ENCODE measurements at regions not wholly inside any gene's neighbourhood (a gene's known extent, or its start where the extent isn't known, plus 50 kb on each side); places are given as distances from the start of the nearest gene placed in this dataset.

DNA sequence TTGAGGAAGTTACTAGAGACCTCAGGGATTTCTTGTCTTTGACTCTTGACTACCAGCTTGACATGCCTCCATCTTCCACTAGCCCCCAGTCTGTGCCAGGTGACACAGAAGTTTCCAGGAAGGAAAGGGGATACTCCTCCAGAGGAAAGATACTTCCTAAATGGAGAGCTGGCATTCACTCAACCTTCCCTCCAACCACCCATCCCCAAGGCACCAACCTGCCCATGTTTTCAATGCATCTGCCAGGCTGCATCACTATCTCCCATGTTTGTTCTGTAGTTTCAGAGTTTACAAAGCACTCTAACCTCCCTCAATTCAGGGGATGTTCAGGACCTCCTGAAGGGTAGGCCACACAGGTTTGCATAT, 198.4 kb upstream of the LPP start:
- TF ChIP-seq POLR2A (IDR thresholded peaks at IDR 0.05) (no peak), CTCF (IDR thresholded peaks at IDR 0.05) (no peak)
